Trophoblast cell (in vitro differentiated cells and primary cell): ENCODE measurements at regions not wholly inside any gene's neighbourhood (a gene's known extent, or its start where the extent isn't known, plus 50 kb on each side); places are given as distances from the start of the nearest gene placed in this dataset.

Source experiments
- DNase-seq, 2 donors: peaks; one replicate each; pipeline ENCODE4 v3.0.0-alpha.2; 2016
- H2AFZ ChIP-seq: 2 replicates; pipeline ENCODE4 v1.6.1; 2013; ENCODE audit warnings: low read length, moderate library complexity, mild to moderate bottlenecking; ENCODE audit not compliant: insufficient read depth, poor library complexity
- H2AK5ac ChIP-seq: 2 replicates; pipeline ENCODE4 v1.6.1; 2013; ENCODE audit warnings: mild to moderate bottlenecking, low read length
- H2BK120ac ChIP-seq: 2 replicates; pipeline ENCODE4 v1.6.1; 2013; ENCODE audit warnings: low read length, mild to moderate bottlenecking, moderate library complexity; ENCODE audit not compliant: insufficient read depth, poor library complexity
- H2BK12ac ChIP-seq: 2 replicates; pipeline ENCODE4 v1.6.1; 2013; ENCODE audit warnings: mild to moderate bottlenecking, low read length, moderate library complexity
- H2BK5ac ChIP-seq: 2 replicates; pipeline ENCODE4 v1.6.1; 2013; ENCODE audit warnings: low read length, low read depth, moderate library complexity, mild to moderate bottlenecking; ENCODE audit not compliant: poor library complexity
- H3K14ac ChIP-seq: 2 replicates; pipeline ENCODE4 v1.6.1; 2013; ENCODE audit warnings: mild to moderate bottlenecking, low read length
- H3K18ac ChIP-seq: 2 replicates; pipeline ENCODE4 v1.6.1; 2013; ENCODE audit warnings: mild to moderate bottlenecking, low read length
- H3K23ac ChIP-seq: 2 replicates; pipeline ENCODE4 v1.6.1; 2013; ENCODE audit warnings: low read length
- H3K27ac ChIP-seq: 2 replicates; pipeline ENCODE4 v1.5.1; 2013; ENCODE audit warnings: low read depth, mild to moderate bottlenecking, inconsistent platforms, low read length, moderate library complexity
- H3K27me3 ChIP-seq: 2 replicates; pipeline ENCODE4 v1.6.1; 2013; ENCODE audit warnings: inconsistent platforms, mild to moderate bottlenecking, low read length, moderate library complexity; ENCODE audit not compliant: insufficient read depth
- H3K36me3 ChIP-seq, 2 experiments: 1 replicate in 1 of 2; 2 replicates in 1 of 2; pipeline ENCODE4 v1.6.1; 2013; ENCODE audit warnings: low read length in 2 of 2, mild to moderate bottlenecking in 2 of 2, moderate library complexity in 1 of 2; ENCODE audit not compliant: insufficient read depth in 2 of 2, control insufficient read depth in 1 of 2
- H3K4ac ChIP-seq: 2 replicates; pipeline ENCODE4 v1.6.1; 2013; ENCODE audit warnings: low read depth, mild to moderate bottlenecking, low read length, moderate library complexity
- H3K4me1 ChIP-seq, 2 experiments: 1 replicate in 1 of 2; 2 replicates in 1 of 2; pipeline ENCODE4 v1.6.1; 2013; ENCODE audit warnings: low read length in 2 of 2, mild to moderate bottlenecking in 2 of 2, moderate library complexity in 1 of 2; ENCODE audit not compliant: insufficient read depth in 2 of 2, control insufficient read depth in 1 of 2
- H3K4me2 ChIP-seq: 2 replicates; pipeline ENCODE4 v1.6.1; 2013; ENCODE audit warnings: inconsistent platforms, mild to moderate bottlenecking, low read length, moderate library complexity
- H3K4me3 ChIP-seq: 2 replicates; pipeline ENCODE4 v1.5.1; 2013; ENCODE audit warnings: mild to moderate bottlenecking, low read depth, low read length, inconsistent platforms
- H3K79me1 ChIP-seq: one replicate; pipeline ENCODE4 v1.6.1; 2013; ENCODE audit warnings: low read length
- H3K79me2 ChIP-seq: 2 replicates; pipeline ENCODE4 v1.6.1; 2013; ENCODE audit warnings: low read length, mild to moderate bottlenecking; ENCODE audit not compliant: control insufficient read depth, insufficient read depth, poor library complexity
- H3K9ac ChIP-seq: 2 replicates; pipeline ENCODE4 v1.6.1; 2013; ENCODE audit warnings: mild to moderate bottlenecking, low read length
- H3K9me3 ChIP-seq: 2 replicates; pipeline ENCODE4 v1.6.1; 2013; ENCODE audit warnings: low read depth, mild to moderate bottlenecking, control low read depth, inconsistent platforms, low read length; ENCODE audit not compliant: insufficient read depth
- H4K12ac ChIP-seq: 2 replicates; pipeline ENCODE4 v1.6.1; 2013; ENCODE audit warnings: low read depth, mild to moderate bottlenecking, low read length, moderate library complexity
- H4K8ac ChIP-seq: 2 replicates; pipeline ENCODE4 v1.6.1; 2013; ENCODE audit warnings: low read depth, mild to moderate bottlenecking, low read length, moderate library complexity
- H4K91ac ChIP-seq: one replicate; pipeline ENCODE4 v1.6.1; 2013; ENCODE audit warnings: low read depth, mild to moderate bottlenecking, low read length, moderate library complexity
- WGBS: extraction: QIAGEN DNeasy Blood & Tissue Kit; methylation state at CpG from one replicate; pipeline ENCODE4 v1.1.7; 2013; ENCODE audit warnings: missing lambda C conversion rate; ENCODE audit not compliant: insufficient read length, insufficient coverage; ENCODE audit errors: extremely low coverage; 5-methylcytosine and 5-hydroxymethylcytosine counted together

DNA sequence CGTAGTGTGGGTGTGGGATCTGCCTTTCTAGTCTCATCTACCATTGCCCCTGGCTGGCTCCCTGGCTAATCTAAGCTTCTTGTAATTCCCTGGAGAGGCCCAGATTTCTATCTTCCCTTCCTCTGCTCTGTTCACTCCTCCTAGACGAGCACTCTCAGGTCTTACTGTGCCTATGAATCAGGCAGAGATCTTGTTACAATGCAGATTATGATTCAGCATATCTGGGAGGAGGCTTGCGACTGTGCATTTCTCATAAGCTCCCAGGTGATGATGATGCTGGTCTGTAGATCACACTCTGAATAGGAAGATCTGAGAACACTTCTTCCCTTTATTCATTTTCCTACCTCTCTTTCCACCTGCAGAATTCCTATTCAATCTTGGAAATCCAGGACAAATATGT lies 200.1 kb downstream of the CBLN1 start:
- no peaks in the 10 kb centered on the region for H3K36me3 ChIP-seq
- no peak overlapping the region for H3K4ac ChIP-seq

DNA sequence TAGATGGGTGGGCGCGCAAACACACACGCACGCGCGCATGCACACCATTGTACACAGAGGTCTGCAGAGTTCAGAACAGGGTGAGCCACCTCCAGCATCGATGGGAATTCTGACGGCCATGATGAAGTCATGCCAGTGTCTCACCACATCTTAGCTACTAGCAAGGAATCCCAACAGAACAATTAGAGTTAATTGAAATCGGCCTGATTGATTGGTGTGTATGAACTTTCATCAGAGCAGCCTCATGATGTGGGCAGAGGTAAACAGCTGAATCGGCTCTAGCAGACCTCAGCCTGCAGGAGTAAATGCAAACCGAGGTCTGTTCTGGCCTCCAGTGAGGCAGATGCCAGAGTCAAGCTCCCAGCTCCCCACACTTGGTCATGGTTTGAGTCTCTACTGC lies 200.6 kb downstream of the CBLN1 start:
- Histone ChIP-seq H3K27me3 (no peaks in the 10 kb centered on the region), H2BK12ac (no peak overlapping the region), H2BK5ac (no peak overlapping the region), H3K14ac (no peak overlapping the region), H3K4me2 (no peak overlapping the region), H3K9ac (no peak overlapping the region), H3K79me2 (no peaks in the 10 kb centered on the region), H2AK5ac (no peak overlapping the region), H3K4me1 (no peaks in the 10 kb centered on the region), H4K12ac (no peak overlapping the region), H3K27ac (no peak overlapping the region), H3K79me1 (no peaks in the 10 kb centered on the region), H4K8ac (no peak overlapping the region), H3K4me3 (no peak overlapping the region), H3K18ac (no peak overlapping the region), H4K91ac (no peak overlapping the region), H3K4ac (no peak overlapping the region), H3K23ac (no peak overlapping the region), H2AFZ (no peak overlapping the region), H3K9me3 (peaks cover 5% of the 10 kb centered on the region), H3K36me3 (no peaks in the 10 kb centered on the region), H2BK120ac (no peak overlapping the region)
- no peak for DNase-seq
- WGBS, result no CpG with 5 or more reads among the region's 11 CpGs

More for the DNA sequence above, 200.1 kb downstream of the CBLN1 start:
- WGBS, result no CpG with 5 or more reads among the region's 3 CpGs
- Histone ChIP-seq H2AFZ (no peak overlapping the region), H4K12ac (no peak overlapping the region), H3K14ac (no peak overlapping the region), H2BK12ac (no peak overlapping the region), H3K9me3 (peaks cover 5% of the 10 kb centered on the region), H3K79me2 (no peaks in the 10 kb centered on the region), H2AK5ac (no peak overlapping the region), H3K27ac (no peak overlapping the region), H3K79me1 (no peaks in the 10 kb centered on the region), H3K27me3 (no peaks in the 10 kb centered on the region), H3K9ac (no peak overlapping the region), H3K4me1 (no peaks in the 10 kb centered on the region), H3K4me3 (no peak overlapping the region), H4K8ac (no peak overlapping the region), H3K4me2 (no peak overlapping the region), H2BK120ac (no peak overlapping the region), H3K18ac (no peak overlapping the region), H3K23ac (no peak overlapping the region), H4K91ac (no peak overlapping the region), H2BK5ac (no peak overlapping the region)
- no peak for DNase-seq

DNA sequence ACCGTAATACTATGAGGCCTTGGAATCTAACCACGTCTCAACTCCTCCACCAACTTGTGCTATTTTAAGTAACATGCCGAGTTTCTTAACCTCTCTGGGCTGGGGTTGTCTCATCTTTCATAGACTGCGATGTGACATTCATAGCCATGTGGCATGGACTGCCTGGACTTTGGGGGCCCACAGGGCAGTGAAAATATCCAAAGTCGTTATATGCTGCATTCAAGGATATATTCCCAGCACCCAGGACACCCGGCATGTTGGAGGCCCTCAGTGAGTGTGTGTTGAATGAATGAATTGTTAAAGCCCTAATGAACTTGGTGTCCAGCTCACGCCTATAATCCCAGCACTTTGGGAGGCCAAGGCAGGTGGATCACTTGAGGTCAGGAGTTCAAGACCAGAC lies 203.1 kb downstream of the CBLN1 start:
- no peaks in the 10 kb centered on the region for H3K27me3 ChIP-seq
- H2BK12ac ChIP-seq, result no peak overlapping the region
- no peak overlapping the region for H3K9ac ChIP-seq
- peaks cover 9% of the 10 kb centered on the region for H3K9me3 ChIP-seq
- DNase-seq, result no peak
- H3K4ac ChIP-seq, result no peak overlapping the region
- H3K79me2 ChIP-seq, result no peaks in the 10 kb centered on the region
- no peak overlapping the region for H3K14ac ChIP-seq
- no peak overlapping the region for H3K4me2 ChIP-seq
- H4K8ac ChIP-seq, result no peak overlapping the region
- no peak overlapping the region for H4K12ac ChIP-seq
- no peak overlapping the region for H2AK5ac ChIP-seq
- no peaks in the 10 kb centered on the region for H3K36me3 ChIP-seq
- no peak overlapping the region for H2AFZ ChIP-seq
- H2BK5ac ChIP-seq, result no peak overlapping the region
- H3K79me1 ChIP-seq, result no peaks in the 10 kb centered on the region
- no peak overlapping the region for H4K91ac ChIP-seq
- H3K18ac ChIP-seq, result no peak overlapping the region
- no peak overlapping the region for H3K4me3 ChIP-seq
- no peak overlapping the region for H3K23ac ChIP-seq
- H3K4me1 ChIP-seq, result no peaks in the 10 kb centered on the region
- WGBS, result no CpG with 5 or more reads among the region's 7 CpGs
- no peak overlapping the region for H3K27ac ChIP-seq
- no peak overlapping the region for H2BK120ac ChIP-seq

DNA sequence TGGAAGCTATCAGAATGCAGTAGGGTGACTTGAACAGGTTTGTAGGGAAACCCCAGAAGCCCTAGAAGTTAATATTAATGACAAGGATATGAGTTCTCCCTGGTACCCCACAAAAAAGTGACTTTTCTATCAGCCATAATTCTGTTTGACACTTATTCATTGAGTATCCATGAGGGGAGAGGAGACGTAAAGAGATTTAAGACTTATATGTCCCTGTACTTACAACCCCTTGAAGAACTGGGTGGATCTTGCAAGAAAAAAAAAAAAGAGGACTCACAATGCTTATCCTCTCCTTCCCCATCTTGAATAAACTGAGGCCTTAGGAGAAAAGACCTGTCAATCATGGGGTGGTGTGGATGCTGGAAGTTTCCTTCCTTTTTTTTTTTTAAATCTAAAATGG lies 203.5 kb downstream of the CBLN1 start:
- H3K27me3 ChIP-seq, result no peaks in the 10 kb centered on the region
- H4K12ac ChIP-seq, result no peak overlapping the region
- H3K79me2 ChIP-seq, result no peaks in the 10 kb centered on the region
- no peak overlapping the region for H3K9ac ChIP-seq
- no peak overlapping the region for H4K8ac ChIP-seq
- no peak overlapping the region for H3K4me3 ChIP-seq
- no peak overlapping the region for H3K18ac ChIP-seq
- no peaks in the 10 kb centered on the region for H3K79me1 ChIP-seq
- H2BK12ac ChIP-seq, result no peak overlapping the region
- H3K9me3 ChIP-seq, result peaks cover 9% of the 10 kb centered on the region
- H3K4me2 ChIP-seq, result no peak overlapping the region
- H3K4me1 ChIP-seq, result no peaks in the 10 kb centered on the region
- no peak overlapping the region for H4K91ac ChIP-seq
- H2AFZ ChIP-seq, result no peak overlapping the region
- WGBS, result no CpG with 5 or more reads among the region's 1 CpG
- H3K23ac ChIP-seq, result no peak overlapping the region
- no peak overlapping the region for H3K14ac ChIP-seq
- H3K4ac ChIP-seq, result no peak overlapping the region
- no peak overlapping the region for H2AK5ac ChIP-seq
- no peak for DNase-seq
- no peak overlapping the region for H2BK120ac ChIP-seq
- H2BK5ac ChIP-seq, result no peak overlapping the region
- H3K27ac ChIP-seq, result no peak overlapping the region
- no peaks in the 10 kb centered on the region for H3K36me3 ChIP-seq
